GM12873 (cell line): ENCODE measurements at regions not wholly inside any gene's neighbourhood (a gene's known extent, or its start where the extent isn't known, plus 50 kb on each side); places are given as distances from the start of the nearest gene placed in this dataset.

Source experiments
- CTCF ChIP-seq: IDR thresholded peaks from 2 replicates; pipeline ENCODE4 v1.5.1; 2012; ENCODE audit warnings: low read depth, mild to moderate bottlenecking, moderate library complexity, low read length, control low read depth; ENCODE audit not compliant: insufficient read depth; ENCODE audit errors: missing control alignments

- no peak for TF ChIP-seq CTCF
Measured at GRCh38 chr9:115209601-115210306, 91.8 kb upstream of the TNC start.

GRCh38 chr9:115210699-115211098 is 92.7 kb upstream of the TNC start:
- TF ChIP-seq CTCF: no peak

- TF ChIP-seq CTCF: peak; percentile 3
Measured at GRCh38 chr9:115211413-115212124, 93.6 kb upstream of the TNC start.

GRCh38 chr9:115212125-115212605 is 94.2 kb upstream of the TNC start:
- no peak for TF ChIP-seq CTCF

- TF ChIP-seq CTCF: no peak
Measured at GRCh38 chr9:115212832-115213231, 94.9 kb upstream of the TNC start.

GRCh38 chr9:115213818-115214334 is 95.9 kb upstream of the TNC start:
- TF ChIP-seq CTCF: no peak

GRCh38 chr9:115216873-115217272 is 98.9 kb upstream of the TNC start:
- TF ChIP-seq CTCF: no peak
